ENCODE measurements at regions not wholly inside any gene's neighbourhood (a gene's known extent, or its start where the extent isn't known, plus 50 kb on each side); places are given as distances from the start of the nearest gene placed in this dataset.
"Not testable (repeated sequence)": the region's sequence is repeated elsewhere in the genome, so short reads cannot be mapped to it uniquely, and the experiment has no call there.

DNA sequence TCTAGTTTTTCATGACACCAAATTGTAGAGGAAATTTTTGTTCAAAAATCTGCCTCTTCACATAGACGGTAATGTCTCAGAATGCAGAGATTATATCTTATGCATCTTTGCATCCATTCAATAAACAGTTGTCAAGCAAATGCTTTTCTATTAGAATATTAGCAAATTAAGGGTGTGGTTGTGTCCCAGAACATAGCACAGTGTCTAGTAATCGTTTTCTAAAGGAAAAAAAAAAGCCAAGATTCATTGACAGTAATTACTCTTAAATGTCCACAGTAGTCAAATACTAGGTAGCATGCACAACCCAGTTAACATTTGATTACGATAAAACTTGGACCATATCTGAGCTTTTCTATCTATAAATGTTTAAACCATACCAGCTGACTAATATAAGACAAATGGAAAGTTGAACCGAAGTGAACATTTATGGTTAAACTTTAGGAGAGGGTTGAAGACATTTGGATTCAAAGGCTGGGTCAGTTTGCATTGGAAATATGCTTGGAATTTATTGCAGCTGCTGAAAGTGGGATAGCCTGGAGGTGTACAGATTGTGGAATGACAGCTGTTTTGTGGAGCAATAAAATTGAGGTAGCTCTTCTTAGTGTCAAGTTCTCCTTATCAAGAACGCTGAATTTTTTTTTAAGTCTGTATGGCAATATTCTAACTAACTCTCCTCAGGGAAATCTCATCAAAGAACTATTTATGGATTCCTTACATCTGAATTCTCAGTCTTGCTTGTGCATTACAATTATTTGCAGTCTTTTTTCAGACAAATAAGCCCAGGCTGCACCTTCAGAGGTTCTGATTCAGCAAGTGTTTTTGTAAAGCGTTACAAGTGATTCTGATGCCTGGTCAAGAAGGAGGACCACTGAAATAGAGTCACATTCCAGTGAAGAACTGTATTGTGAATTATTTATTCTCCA, 66.7 kb upstream of the ATP2B1 start:
- DNase-seq (ENCODE audit: low spot score): peak; percentile 23

DNA sequence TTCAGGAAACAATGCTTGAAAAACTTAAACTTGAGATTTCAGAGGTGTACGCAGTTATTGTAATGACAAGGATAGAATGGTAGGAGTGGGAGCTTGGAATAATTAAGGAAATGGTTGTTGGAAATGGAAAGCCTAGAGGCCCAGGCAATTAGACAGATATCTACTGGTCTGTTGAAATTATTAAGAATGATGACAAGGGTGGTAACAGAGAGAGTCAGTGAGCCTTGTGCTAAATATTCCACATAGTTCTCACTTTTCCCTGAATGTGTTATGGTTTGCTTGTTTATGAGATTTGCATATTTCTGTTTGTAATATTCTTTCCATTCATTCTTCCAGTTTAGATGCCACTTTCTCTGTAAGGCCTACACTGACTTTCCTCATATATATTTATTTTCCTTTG, 66.0 kb upstream of the ATP2B1 start:
- no peak for DNase-seq (ENCODE audit: low spot score)

GRCh38 chr12:89770391-89770790, 61.8 kb upstream of the ATP2B1 start:
- DNase-seq (ENCODE audit: low spot score): peak; percentile 13

GRCh38 chr12:89769483-89769818, 60.8 kb upstream of the ATP2B1 start:
- DNase-seq (ENCODE audit: low spot score): no peak

DNA sequence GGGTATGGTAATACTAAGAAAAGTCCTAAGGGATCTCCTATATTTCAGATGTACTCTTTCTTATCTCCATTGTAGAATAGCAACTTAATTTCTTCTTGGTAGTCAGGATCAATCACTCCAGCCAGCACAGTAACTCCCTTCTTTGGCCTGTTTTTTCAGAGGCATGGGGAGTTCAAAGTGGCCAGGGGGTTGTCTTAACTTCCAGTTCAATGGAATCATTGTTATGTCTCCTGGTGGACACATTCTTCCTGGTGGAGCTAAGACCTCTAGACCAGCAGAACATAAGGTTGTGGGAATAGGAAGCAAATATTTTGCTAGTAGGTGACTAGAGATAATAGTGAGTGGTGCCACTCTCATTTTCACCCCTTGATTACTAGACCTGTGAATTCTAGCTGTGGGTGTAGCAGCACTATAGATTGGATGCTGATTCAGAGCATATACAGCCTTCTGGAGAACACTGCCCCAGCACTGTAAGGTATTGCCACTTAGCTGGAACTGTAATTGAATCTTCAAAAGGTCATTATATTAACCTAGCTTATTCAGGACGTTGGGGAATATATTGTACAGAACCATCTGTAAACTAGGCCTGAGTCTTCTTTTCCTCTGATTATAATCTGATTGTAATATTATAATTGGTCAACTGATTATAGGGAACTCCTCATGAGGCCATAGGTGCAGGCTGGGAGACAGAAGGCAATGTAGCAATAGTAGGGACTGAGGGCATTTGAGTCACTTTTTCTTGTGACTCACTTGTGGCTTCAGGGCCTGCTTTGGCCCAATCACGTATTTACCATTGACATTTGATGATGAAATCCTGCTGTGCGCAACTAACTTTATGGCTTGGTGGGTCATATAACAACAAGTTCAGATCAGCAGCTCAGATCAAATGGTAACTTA, 60.2 kb upstream of the ATP2B1 start:
- peak; percentile 59 for DNase-seq (ENCODE audit: low spot score)

DNA sequence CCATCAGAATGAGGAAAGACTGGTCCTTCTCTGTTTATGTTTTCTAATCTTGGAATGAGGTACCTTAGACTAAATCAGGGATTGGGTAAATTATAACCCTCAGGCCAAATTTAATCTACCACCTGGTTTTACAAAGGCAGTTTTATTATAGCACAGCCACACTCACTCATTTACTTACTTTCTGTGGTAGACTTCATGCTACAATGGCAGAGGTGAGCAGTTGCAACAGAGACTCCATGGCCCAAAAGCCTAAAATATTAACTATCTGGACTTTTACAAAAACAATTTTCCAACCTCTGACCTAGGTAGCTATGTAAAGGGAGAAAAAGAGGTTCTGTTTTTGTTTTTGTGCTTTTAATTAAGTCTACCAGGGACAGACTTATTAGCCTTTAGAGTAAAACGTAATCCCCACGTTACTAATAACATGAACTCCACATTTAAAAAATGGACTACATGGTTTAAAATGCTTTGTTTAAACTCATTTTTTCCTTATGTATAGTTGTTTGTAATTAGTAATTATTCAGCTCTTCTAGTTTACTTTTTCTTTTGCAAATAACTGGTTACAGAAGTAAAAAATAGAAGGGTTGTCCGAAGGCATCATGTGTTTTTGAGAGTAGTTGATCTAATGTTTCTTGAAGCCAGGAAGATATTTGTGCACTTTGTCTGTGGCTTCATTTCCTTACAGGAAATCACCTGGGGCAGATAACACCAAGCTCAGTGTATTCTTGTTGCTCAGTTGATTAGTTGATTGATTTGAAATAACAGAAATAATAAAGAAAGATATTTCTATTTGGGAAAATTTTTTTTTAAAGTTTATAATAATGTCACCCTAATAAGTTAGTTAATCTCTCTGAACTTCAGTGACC, 57.6 kb upstream of the ATP2B1 start:
- DNase-seq (ENCODE audit: low spot score): no peak

DNA sequence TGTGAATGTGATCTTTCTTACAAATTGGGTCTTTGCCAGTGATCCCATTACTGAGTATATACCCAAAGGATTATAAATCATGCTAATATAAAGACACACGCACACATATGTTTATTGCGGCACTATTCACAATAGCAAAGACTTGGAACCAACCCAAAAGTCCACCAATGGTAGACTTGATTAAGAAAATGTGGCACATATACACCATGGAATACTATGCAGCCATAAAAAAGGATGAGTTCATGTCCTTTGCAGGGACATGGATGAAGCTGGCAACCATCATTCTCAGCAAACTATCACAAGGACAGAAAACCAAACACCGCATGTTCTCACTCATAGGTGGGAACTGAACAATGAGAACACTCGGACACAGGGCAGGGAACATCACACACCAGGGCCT, 55.5 kb upstream of the ATP2B1 start:
- DNase-seq (ENCODE audit: low spot score): not testable (repeated sequence)

DNA sequence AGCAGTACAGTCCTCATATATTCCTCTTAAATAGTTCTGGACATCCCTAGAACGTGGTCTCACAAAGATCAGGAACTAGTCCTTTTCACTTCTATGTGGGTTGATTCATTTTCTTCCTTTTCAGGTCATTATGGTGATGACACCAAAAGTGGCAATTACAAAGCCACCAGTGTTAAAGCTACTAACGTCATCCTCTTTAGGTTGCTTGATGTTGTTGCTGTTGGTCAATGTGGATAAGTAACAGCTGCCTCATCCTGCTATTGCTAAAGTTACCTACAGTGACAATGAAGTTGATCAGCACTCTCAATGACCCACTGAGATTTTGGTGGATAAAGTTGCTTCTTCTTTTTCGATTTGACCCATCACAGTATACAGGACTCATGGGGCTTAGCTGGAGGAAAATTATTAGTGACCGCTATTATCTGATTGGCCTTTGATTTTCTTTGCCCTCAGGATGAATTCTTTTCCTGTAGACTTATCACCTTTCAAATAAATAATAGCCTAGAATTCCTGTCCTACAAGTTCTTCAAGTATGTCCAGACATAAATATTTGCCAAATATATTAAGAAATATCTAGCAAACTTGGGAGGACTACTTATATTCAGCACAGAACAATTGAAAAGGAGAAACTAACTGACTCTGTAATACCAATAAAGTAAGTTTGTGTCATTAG, 54.0 kb upstream of the ATP2B1 start:
- no peak for DNase-seq (ENCODE audit: low spot score)

DNA sequence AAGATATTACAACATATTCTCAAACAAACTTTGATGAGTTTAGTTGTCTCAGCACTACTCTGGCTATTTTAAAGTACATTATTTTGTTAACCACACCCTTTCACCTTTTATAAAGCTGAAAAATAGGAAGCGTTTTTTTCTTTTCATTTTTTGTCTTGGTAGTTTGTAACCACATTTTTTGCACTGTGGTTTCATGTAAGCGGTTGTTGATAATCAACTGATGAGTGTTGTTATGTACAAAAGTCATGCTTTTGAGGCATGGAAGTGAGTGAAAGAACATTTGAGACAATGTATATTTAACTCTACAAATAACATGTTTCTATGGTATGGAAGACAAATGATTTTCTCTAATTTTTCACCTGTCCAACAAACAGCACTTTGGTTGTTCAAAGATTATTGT, 52.1 kb upstream of the ATP2B1 start:
- no peak for DNase-seq (ENCODE audit: low spot score)
